NCI-H1930 (cell line): ENCODE measurements at regions not wholly inside any gene's neighbourhood (a gene's known extent, or its start where the extent isn't known, plus 50 kb on each side); places are given as distances from the start of the nearest gene placed in this dataset.
"Not testable (repeated sequence)": the region's sequence is repeated elsewhere in the genome, so short reads cannot be mapped to it uniquely, and the experiment has no call there.

ENCODE experiments used
- DNase-seq, 2 experiments: peaks; one replicate each; lab custom pipeline; 2025; lab: John Stamatoyannopoulos, UW

DNA sequence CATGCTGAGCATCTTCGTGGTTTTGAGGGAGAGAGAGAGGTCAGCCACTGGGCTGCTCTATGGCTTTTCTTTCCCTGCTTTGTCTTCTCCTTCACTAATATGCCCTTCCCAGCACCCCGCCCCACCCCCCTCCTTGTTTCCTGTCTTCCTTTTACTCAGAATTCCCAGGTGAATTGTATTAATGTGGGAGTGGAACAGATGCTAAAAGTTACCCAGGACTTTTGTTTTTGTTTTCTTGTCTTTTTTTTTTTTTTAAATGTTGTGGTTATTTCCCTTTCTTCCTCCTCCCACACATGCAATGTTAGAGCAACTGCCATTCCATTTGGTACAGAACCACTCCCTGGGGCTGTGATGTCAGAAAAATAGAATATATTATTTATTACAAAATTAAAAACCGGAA, 442.7 kb upstream of the CD180 start:
- no peak for DNase-seq

DNA sequence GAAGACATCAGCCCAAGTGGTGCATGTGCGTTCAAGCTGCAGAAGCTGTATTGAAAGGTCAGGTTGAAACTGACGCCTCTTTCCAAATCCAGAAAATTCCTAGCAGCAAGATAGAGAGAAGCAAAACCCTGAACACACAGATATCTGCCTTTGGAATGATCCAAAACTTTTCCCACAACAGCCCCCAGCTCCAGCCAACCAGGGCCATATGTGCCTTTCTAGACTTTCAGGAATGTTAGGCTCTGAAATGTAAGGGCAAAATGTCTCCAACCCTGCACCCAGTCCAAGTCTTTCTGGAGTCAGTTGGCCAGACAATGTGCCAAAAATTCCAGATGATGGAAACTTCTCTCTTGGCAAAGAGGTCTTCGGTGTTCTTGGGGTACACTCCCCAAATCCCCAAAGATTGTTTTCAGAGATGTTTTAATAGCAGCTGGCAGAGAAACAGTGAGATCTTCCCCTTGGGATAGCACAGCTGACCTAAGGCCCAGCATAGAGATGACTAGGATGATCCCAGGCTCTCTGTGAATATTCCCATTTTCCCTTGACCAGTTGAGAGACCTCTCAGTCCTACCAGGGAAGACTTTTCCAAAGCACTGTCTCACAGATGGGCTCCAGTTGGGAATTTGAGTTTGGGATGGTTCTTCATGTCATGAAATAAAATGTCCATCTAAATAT, 440.4 kb upstream of the CD180 start:
- no peak for DNase-seq

DNA sequence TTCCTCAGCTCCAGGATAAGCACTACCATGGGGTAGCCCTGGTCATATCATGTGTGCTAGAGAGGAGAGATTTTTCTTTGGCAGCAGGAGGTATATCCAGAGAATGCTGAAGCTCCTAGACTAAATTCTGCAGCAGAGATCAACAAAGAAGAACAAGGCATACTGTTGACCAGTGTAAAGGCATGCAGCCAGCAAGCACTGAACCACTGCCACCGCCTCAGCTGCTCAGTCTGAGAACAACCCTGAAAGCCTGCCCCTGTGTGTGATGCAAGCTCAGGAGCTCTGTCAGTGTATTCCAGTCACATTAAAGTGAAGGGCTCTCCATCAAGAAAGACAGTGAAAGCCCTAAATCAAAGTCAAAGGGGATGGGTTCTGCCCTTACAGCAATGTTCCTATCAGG, 439.5 kb upstream of the CD180 start:
- no peak for DNase-seq

DNA sequence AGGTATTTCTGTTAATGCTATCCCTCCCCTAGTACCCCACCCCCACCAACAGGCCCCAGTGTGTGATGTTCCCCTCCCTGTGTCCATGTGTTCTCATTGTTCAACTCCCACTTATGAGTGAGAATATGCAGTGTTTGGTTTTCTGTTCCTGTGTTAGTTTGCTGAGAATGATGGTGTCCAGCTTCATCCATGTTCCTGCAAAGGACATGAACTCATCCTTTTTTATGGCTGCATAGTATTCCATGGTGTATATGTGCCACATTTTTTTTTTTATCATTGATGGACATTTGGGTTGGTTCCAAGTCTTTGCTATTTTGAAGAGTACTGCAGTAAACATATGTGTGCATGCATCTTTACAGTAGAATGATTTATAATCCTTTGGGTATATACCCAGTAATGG, 430.5 kb upstream of the CD180 start:
- DNase-seq = not testable (repeated sequence)

DNA sequence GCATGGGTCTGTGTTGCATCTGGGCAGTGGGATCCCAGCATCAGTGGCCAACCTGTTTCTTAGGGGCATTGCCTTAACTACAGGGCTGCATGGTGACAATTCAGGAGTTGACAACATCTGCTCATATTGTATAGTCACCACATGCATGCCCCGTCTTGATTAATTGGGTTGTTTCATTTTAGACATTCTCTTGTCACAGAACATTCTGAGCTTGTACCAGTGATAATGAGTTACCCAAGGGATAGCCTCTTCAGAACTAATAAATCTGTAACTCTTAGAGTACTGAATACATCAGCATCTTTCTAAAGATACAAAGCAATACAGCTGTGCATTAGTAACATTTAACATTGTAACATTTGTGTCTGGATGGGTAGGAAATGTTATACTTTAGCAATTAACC, 426.5 kb upstream of the CD180 start:
- no peak for DNase-seq

DNA sequence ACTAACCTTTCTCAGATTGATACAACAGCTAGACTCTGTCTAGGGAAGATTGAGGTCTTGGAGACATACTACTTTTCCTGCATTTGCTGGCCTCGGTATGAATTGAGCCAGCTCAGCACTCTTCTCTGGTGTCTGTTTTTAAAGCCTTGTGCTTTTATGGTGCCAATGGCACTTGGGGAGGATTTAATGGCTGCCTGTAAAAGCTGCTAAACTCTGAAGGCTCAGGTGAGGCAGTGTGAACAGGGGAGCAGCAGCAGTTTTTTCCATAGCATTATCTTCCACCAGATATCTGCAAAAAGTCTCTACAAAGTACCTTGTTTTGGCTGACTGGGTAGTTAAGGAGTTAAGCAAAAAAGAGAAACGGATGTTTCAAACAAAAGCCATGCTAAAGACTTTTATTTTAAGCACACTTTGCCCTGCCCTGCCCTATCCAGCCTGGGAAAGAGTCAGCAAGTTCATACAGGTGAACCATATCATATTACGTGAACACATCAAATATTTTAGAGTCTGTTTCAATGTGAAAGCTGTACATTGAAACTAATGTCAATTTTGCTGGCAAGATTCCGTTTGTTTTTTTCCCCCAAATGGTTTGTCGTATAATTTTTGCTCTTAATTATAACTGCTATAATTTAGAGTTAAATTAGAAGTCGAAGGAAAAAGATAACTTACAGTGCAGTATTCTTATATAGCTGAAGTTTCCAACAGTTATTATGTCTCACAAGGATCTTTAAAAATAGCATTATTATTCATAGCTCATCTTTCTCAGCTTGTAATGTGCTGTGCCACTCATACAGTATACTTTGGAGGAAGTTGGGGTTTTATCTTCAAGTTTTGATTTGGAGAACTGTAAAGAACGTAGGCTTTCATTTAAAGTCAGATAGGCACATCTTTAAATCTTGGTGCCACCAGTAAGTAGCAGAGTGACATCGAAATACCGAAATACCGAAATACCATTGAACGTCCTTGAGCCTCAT, 424.1 kb upstream of the CD180 start:
- DNase-seq = no peak

DNA sequence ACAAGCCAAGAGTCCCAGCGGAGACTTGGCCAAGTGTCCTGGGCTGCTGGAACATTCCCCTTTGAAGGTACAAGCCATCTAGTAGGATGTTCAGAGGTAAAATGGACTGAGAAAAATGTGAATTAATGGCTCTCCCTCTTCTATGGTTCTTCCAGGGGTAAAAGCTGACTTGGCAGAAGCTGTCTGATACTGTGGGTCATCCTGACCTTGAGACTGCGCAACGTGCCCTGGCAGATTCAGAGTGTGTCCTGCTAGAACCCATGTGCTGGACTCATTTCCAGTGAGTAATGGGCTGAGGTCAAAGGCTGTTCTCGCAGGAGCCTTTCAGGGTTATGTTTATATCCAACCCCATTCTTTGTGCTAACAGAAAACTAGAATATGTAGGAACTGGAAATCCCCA, 423.0 kb upstream of the CD180 start:
- DNase-seq = no peak

DNA sequence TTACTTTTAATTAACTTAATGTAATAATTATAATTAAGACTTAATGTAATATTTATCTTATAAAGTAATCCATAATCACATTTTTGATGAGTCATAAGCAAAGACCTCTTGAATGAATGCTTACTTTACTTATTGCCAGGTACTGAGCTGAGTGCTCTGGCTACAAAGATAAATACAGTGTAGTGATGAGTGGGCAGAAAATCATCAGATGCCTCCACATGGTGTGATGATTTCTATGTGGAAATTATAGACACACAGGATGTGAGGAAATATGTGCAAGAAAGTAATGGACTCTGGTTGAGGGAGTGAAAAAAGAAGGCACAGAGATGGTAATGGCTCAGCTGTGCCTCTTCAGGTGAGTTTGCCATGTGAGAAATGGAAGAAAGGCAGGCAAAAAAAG, 422.6 kb upstream of the CD180 start:
- no peak for DNase-seq

DNA sequence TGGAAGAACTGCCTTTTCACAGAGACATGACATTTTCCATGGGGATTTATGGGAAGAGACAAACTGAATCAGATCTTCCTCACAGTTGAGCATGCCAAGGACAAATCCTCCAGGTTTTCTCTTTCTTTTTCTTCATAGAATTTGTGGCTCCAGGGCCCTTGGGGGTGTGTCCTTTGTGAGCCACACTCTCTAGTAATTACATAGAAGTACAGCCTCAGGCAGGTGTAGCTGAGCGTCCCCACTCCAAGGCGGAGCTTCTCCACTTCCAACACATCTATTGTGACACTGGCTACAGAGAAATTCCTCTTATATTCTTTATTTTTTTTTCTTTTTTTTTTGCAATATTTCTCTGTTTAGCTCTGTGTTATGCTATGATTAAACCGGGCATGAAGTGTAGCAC, 420.5 kb upstream of the CD180 start:
- DNase-seq = no peak

DNA sequence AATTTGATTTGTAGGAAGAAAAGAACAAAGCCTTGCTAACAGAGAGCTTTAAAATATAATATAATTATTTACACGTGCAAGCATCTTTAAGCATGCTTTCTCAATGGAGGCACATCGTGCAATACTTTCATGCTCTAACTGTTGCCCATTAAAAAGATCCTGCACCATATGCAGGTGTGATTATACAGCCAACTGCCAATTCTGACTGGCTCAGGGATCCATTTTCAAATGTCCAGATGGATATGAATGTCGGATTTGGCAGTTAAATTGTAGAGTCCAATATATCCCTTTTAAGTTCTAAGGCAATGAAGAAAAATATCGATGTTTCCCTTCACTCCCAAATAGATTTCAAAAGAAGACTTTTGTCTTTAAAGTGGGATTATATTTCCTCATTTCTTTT, 416.4 kb upstream of the CD180 start:
- no peak for DNase-seq

DNA sequence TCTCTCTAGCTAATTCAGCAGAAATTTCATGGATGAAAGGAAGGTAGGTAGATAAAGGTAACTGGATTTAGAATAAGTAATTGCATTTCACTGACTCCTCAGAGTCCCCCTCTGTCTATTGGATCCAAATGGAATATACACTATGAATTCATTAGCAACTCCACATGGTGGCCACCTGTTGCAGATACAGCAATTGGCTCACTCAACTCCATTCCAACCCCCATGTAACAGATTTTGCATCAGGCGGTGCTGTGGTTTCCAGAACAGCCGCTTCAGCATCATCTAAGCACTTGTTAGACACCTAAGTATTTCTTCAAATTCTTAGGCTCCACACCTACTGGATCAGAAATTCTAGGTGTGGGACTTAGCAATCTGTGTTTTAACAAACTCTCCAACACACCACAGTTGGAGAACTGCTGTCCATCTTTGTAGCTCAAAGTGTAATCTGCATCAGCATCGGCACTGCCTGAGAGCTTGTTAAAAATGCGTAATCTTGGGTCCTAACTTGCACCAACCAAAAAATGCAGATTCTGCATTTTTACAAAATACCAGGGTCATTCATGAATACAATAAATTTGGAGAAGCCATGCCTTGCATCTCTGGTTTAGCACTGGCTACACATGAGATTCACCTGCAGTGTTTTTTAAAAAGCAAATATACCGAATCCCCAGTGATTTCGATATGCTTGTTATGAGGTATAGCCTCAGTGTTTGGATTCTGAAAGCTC, 413.8 kb upstream of the CD180 start:
- no peak for DNase-seq

DNA sequence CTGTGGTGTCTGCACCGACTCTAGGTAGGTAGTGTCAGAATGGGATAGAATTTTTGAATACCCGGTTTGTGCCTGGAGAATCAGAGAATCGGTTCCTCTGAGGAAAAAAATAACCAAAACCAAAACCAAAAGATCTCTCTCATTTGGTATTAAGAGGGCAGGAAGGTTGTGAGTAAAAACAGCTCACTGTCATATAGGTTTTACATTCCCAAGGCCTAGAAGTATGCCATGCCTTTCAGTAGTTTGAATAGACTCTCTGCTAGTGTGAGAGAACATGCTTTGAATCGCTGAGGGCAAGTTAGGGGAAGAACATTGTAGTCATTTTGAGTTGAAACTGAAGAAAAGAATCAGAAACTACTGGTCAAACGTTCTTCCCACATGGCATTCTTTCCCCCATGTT, 411.4 kb upstream of the CD180 start:
- DNase-seq = no peak

DNA sequence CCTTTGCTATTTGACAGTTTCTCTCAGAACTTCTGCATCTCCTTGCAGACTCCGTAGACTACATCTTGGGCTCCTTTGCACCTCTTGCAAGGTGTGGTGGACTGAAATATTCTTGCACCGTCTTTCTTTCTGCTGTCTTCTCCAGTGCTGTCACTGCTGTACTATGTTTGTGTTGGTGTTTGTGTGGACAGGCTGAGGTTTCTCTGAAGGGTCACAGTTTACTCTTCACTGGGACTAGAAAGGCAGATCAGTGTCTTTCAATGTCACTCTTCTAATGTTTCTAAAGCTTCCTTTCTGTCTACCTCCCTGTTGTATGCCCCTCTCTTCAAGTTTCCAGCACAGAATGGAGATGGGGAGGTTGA, 410.0 kb upstream of the CD180 start:
- DNase-seq = no peak

DNA sequence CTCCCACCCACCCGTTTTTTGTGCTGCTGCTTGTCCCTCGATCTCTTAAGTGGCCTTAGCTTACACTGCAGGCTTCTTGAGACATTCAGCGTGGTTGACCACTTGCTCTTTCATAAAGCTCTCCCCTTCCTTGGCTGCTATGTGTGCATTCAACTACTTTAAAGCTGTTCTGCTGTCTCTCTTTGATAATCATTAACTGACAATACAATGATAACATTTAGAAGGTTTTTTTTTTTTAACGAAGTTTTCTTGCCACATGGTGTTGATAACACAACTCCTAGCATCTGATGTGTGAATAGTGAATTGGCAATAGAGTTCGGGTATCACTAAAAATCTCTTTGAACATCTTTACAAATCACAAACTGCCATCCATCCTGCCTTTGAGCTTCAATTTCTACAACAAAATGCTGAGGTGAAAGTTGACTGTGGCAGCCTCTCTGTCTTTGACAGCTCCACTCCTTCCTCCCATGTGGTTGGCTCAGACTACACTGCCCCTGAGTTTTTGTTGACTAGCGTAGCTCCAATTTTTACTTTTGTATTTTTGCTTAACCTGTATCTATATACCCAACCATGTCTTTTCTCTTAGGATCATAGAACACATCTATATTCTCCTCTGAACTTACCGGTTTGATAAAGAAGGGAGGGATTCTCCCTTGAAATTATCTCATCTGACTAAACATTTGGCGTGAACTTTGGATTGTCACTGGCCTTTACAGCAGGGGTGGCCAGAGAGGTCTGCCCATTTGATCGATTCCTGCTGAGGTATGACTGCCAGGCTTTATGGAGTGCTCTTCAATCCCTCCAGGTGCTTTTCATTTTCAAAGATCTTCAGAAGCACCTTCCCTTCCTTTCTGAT, 409.4 kb upstream of the CD180 start:
- no peak for DNase-seq

DNA sequence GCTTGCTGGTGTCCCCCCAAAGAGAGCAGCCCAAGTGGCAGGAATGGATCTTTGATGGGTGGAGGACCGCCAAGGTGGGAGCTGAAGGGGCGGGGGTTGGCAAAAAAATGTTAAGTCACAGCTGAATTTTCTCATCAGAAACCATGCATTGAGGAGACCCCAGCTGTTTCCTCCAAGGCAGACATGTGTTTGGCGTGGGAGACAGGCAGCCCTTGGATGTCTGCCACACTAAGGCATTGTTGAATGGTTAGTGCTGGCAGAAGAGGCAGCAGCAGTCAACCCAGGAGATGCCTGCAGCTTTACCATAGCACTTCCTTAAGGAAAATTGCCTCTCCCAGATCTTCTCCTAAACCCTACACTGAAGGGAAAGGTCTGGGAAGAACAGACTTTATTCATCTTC, 394.9 kb upstream of the CD180 start:
- DNase-seq = no peak

DNA sequence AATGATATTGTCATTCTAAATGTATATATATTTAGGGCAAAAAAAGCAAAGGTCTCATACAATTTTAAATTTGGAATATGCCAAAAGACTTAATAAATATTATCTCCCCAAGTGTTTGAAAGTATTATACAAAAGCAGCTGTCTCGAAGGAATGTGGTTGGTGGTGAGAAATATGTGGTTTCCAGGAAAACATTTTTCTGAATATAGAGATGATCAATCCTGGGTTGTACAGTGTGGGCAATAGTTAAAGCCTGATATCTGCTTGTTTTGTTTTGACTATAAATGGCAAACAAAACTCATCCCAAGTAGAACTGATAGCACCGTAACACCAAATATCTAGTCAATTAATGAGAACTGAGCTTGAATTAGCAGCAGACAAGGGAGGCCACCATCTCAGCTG, 391.8 kb upstream of the CD180 start:
- no peak for DNase-seq

DNA sequence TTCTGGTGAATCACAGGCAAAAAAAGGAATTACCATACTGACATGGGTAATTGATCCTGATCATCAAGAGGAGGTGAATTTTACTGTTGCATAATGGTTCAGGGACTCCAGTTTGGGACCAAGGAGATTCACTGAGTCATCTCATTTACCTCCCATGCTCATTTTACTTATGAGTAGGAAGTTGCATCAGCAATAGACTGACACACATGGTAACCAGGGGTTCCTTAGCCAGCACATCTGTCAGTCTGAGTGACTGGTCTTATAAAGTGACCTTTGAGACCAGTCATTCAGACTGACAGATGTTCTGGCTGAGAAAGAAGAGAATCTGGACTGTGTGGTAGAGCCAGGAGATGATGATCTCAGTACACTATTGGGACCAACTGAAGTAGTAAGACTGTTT, 384.6 kb upstream of the CD180 start:
- no peak for DNase-seq

DNA sequence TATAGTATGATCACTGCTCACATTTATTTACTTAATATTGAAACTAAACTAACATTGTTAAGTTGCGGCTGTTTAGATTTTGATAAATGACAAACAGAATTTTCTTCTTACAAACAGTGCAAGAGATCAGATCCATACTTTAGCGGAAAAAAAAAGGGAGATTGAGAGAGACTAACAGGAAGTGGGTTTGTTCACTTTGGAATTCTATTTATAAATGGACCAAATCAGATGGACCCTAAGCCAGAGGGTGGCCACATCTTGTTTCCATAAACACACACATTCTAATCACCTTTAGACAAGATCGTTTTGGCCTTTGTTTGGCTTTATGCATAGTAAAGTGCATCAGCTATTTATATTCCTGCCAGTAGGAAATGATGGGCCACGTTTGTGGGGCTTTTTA, 381.4 kb upstream of the CD180 start:
- no peak for DNase-seq

DNA sequence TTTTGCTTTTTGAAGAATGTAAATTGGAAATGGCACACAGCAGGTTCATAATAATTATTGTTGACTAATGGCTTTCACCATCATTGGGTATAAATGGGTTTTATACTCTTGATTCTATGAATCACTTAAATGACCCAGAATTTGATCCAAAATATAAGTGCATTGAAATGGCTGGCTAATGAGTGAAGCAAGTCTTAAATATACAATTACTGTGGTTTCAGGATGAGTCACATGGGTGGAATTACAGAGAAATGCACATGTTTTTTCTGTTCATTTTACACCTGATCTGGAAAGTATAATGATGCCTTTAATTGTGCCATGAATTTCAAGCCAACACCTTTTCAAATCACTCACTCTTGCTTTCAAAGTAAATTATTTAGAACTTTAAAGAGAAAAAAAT, 380.8 kb upstream of the CD180 start:
- no peak for DNase-seq

DNA sequence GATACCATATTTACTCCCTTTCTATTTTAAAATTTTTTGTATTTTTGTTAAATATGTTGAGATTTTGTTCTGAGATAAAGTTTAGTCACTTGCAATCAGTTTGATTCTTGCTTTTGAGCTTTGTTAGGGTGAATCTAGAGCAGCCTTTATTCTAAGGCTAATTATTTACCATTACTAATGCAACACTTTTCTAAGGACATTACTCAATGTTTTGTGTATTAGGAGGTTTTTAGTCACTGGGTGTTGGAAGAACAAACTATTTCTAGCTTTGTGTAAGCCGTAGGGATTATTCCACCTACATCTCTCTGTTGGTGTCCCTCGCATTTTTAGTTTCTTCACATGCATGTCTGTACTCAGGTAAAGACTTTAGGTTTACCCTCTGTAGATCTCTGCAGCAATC, 379.5 kb upstream of the CD180 start:
- DNase-seq = no peak

DNA sequence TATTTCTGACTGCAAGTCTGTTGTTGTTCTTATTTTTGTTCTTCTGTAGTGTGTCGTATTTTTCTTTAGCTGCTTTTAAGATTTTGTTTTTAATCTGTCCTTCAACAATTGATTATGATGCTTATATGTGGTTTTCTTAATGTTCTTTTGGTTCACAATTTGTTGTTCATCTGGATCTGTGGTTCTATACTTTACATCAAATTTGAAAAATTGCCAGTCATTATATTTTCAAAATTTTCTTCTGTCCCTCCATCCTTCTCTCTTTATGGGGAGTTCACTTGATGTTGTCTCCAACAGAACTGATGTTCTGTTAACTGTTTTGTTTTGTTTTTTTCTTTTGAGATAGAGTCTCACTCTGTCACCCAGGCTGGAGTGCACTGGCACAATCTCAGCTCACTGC, 378.5 kb upstream of the CD180 start:
- DNase-seq = no peak
